HG03442 (cell line): ENCODE measurements at regions not wholly inside any gene's neighbourhood (a gene's known extent, or its start where the extent isn't known, plus 50 kb on each side); places are given as distances from the start of the nearest gene placed in this dataset.
"Not testable (repeated sequence)": the region's sequence is repeated elsewhere in the genome, so short reads cannot be mapped to it uniquely, and the experiment has no call there.

Experiments used
- ATAC-seq: cut with Tn5 transposase; IDR thresholded peaks from one replicate; pipeline ENCODE4 v1.9.1; 2021; ENCODE audit warnings: mild to moderate bottlenecking, moderate library complexity; ENCODE audit not compliant: unreplicated experiment

DNA sequence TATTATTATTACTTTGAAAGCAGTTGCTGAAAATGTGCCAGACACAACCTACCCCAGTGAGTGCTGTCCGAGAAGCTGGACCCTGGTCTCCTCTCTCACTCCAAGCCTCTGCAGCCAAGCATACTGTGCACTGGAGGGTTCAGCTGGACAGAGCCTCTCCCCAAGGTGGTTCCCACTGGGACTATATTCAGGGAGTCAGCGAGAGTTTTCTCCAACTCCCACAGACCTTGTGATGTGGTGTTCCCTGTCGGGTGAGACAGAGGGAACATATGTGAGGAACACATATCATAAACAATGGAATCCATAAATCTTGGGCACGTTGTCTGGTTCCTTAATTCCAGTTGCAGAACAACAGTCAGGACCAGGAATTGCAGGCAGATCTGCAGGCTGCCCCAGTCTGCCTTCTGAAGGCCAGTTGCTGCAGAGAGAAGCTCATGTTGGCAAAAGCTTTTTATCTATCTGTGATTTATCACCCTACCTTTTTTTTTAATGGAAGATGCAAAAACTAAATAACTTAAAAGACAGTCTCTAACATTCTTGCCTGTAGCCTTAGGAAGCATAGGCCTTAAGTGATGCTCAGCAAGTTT lies 619.8 kb upstream of the TBX3 start:
- no peak for ATAC-seq

DNA sequence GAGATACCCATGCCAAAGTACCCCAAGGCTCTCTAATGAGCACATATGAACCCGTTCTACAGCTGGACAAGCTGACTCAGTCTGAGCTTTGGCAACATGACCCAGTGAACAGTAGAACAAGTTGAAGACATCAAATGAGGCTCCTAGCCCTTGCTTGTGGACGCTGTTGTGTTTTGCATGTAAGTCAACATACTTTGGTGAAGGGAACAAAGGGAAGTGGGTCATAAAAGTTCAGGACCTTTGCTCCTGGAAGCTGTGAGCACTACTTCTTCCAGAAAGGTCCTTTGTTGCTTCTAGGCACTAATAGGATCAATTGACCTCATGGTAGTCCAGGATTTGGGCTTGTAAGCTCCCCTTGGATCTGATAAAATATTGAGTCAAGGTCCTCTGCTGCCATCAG lies 613.5 kb upstream of the TBX3 start:
- ATAC-seq = no peak

DNA sequence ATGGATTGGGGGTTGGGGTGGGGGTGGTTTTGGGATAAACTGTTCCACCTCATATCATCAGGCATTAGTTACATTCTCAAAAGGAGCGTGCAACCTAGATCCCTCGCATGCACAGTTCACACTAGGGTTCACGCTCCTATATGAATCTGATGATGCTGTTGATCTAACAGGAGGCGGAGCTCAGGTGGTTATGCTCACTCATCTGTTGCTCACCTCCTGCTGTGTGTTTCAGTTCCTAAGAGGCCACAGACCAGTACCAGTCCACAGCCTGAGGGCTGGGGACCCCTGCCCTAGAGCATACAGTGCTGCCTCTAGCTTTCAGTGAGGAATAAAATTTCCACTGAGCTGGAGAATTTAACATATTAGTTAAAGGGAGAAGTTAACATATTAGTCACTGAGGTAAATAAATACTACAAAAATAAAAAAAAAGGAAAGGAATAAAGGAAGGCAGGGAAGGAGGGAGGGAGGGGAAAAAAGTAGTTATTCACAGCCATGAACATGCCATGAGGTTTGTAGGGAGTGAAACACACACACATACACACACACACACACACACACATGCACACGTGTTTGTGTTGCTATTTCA lies 612.7 kb upstream of the TBX3 start:
- no peak for ATAC-seq

- no peak for ATAC-seq
These were observed 611.9 kb upstream of the TBX3 start for GRCh38 chr12:115295886-115296285.

DNA sequence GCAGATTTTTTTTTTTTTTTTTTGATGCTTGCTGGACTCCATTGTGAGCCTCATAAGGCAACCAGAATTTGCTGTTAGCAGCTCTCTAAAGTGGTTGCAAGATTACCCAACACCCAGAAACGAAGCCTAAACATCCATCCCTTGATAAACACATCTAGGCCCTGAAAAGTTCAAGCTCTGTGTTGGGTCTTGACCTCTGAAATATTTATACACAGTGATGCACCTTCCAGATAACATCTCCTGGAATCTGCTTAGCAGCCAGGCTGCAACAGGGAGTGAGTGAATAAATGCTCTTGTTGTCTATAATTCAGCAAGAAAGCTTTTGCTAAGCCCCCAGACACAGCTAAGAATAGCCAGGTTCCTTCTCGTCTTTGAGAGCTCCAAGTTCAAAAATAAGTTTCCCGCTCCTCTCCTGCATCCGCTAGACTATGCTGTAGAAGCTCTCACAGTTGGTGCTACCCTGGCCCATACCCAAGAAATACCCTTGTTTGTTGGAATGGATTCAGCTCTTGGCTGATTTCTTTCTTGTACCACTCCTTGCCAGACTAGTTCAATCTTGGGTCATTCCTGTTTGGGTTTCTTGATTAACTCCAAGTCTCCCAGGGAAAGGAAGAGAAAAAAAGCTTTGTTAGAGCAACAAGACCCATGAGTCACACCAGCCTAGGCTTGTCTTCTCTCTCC lies 610.6 kb upstream of the TBX3 start:
- no peak for ATAC-seq

DNA sequence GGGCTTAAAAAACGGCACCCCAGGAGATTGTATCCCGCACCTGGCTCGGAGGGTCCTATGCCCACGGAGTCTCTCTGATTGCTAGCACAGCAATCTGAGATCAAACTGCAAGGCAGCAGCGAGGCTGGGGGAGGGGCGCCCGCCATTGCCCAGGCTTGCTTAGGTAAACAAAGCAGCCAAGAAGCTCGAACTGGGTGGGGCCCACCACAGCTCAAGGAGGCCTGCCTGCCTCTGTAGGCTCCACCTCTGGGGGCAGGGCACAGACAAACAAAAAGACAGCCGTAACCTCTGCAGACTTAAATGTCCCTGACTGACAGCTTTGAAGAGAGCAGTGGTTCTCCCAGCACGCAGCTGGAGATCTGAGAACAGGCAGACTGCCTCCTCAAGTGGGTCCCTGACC lies 601.5 kb upstream of the TBX3 start:
- ATAC-seq = not testable (repeated sequence)

DNA sequence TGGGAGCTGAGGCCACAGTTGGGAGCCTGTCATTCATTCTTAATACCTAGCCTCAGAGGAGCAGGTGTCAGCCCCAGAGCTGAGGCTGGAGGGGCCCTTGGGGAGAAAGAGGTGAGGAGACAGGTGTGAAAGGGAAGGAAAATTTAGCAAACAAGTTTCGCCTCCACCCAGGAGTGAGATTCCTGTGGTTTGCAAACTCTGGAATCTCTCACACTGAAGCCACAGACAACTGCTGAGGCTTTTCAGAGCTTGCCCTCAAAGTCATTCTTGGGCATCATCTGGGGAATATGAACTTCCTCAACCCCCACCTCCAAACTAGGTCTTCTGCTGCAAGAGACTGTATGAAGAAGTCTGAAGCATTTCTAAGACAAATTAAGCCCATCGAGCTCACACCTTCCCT lies 589.5 kb upstream of the TBX3 start:
- ATAC-seq = no peak

- no peak for ATAC-seq
These were observed 584.5 kb upstream of the TBX3 start for GRCh38 chr12:115268451-115268850.

DNA sequence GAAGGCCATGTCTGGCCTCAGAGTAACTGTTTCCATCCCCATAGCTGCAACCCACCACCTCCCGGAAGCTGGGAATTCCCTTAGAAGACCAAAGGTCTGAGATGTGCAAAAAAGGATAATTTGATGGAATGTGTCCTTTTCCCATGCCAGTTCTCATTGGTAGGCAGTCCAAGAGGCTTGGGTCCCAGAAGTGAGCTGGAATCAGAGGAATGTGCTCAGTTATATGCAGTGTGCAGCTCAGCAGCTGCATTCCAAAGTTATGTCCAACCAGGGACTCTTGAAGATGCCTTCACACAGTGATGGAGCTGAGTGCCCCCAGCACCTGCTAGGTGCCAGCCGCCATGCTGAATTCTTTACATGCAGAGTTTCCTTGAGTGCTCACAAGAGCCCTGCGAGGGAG lies 583.9 kb upstream of the TBX3 start:
- ATAC-seq = no peak

GRCh38 chr12:115267464-115267863 lies 583.5 kb upstream of the TBX3 start:
- no peak for ATAC-seq

DNA sequence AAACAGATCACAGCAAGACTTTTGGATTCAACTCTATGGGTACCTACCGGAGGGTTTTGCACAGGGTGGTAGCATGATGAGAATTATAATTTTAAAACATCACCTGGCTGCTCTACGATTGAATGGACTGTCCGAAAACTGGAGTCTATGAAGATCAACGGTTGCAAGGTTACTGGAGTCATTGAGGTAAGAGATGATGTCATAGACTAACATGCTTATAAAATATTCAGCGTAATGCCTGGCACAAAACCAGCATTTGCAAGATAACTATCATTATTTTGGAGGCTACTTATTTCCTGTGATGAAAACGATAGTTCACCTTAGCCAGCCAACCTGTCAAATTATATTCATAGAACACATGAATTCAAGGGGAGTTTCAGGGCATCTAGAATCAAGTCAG lies 580.6 kb upstream of the TBX3 start:
- ATAC-seq = no peak

DNA sequence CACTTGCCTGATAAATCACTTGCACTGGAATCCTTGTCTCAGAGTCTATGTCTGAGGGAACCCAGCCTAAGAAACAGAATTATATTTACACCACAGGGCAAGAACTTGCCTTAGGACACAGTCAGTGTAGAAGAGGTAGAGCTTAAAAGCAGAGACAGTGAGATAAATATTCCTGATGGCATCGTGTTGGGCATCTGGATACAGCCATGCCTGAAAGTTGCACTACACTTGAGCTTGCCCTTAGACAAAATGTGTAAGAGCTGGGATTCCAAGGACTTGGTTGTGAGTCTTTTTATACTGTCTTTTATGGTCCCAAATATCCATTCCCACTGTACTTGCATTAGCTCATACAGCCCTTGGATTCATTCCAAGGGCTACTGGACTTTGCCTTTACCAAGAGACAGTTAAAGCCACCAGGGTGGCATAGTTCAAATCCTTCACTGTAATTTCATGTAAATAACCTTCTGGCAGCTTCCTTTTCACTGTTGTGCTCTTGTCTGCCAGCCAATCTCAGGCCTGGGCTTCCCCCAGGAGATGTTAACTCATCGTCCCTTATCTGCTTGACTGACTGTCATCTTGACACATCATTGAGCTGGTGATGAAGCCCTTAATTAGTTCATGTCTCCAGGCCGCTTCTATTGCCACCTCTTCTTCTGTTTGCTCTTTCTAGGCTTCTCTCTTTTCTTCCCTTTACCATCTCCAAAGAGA lies 577.9 kb upstream of the TBX3 start:
- no peak for ATAC-seq

GRCh38 chr12:115260762-115261675 lies 577.0 kb upstream of the TBX3 start:
- ATAC-seq = no peak

GRCh38 chr12:115259968-115260747 lies 576.2 kb upstream of the TBX3 start:
- ATAC-seq = no peak

GRCh38 chr12:115257791-115258190 lies 573.8 kb upstream of the TBX3 start:
- no peak for ATAC-seq

DNA sequence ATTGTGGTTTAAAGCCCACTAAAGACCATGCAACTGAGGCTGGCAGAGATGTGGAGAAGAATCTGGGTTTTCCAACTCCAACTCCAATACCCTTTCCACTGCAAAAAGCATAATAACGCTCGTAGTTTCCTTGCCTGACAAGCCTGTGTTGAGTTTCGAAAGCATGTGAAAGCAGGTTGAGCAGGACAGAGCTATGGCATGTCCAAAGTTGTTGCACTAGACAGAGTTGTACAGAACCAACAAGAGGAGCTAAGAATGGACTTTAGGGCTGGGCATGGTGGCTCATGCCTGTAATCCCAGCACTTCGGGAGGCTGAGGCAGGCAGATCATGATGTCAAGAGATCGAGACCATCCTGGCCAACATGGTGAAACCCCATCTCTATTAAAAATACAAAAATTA lies 572.0 kb upstream of the TBX3 start:
- no peak for ATAC-seq

GRCh38 chr12:115255257-115255656 lies 571.3 kb upstream of the TBX3 start:
- ATAC-seq = no peak

- no peak for ATAC-seq
These were observed 569.1 kb upstream of the TBX3 start for GRCh38 chr12:115253049-115253448.

DNA sequence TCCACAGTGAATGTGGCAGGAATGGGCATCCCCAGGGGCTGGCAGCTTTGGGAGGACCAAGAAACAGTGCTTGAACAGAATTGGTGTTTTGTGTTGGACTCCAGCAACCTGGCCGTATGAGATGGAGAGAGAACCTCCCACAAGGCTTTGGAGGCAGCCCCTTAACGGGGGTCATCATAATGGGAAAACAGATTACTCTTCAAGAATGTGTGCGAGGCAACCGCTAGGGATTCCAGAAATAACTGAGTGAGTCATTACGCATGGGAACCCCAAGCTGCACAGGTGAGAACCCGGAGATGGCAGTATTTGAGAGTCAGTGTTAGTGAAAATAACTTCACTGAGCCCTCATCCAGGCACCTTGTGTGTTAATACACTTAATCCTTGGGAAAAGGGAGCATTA lies 567.8 kb upstream of the TBX3 start:
- ATAC-seq = no peak

DNA sequence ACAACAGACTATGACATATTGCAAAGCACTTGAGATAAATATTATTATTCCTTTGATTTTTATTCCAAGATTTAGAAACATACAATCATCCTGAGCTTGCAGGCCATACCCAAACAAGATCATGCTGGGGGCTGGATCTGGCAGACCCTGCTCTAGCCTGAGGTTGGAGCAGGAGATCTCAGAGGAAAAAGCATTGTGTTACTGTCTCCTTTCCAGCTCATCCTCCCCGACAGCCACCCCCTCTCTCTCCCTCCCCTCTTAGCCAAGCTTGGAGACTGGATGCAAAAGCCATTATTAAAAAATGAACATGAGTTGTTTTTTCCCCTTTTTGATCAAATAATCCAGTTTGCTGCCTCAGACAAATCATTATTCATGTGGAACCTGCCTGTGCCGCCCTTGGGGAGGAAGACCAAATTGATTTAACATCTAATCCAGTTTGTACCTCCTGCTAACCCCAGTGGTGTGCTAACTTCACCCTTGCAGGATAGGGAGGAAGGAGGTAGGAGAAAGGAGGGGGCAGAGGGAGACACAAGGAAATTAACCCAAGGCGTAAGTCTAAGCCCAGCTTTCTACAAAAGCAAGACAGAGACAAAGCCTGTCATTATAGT lies 565.8 kb upstream of the TBX3 start:
- no peak for ATAC-seq
